GM06990 (cell line): ENCODE measurements at regions not wholly inside any gene's neighbourhood (a gene's known extent, or its start where the extent isn't known, plus 50 kb on each side); places are given as distances from the start of the nearest gene placed in this dataset.

Experiments
- DNase-seq: peaks from one replicate; pipeline ENCODE4 v3.0.0-alpha.2; 2011; ENCODE audit not compliant: insufficient read length; ENCODE audit errors: extremely low read depth
- H3K27me3 ChIP-seq: replicated peaks from 2 replicates; pipeline ENCODE4 v1.6.0; 2011; ENCODE audit warnings: low read length; ENCODE audit not compliant: control insufficient read depth, insufficient read depth
- H3K36me3 ChIP-seq: 2 replicates; pipeline ENCODE4 v1.5.1; 2011; ENCODE audit warnings: low read length; ENCODE audit not compliant: control insufficient read depth, insufficient read depth
- H3K4me3 ChIP-seq: replicated peaks from 2 replicates; pipeline ENCODE4 v1.5.1; 2011; ENCODE audit warnings: low read depth, mild to moderate bottlenecking, control low read depth, low read length
- CTCF ChIP-seq: IDR thresholded peaks from 2 replicates; pipeline ENCODE4 v1.5.1; 2011; ENCODE audit warnings: low read length, control low read depth, mild to moderate bottlenecking, inconsistent platforms; ENCODE audit not compliant: insufficient read depth, poor library complexity, severe bottlenecking

- DNase-seq = no peak
- TF ChIP-seq CTCF = no peak
- Histone ChIP-seq H3K4me3 (no peak overlapping the region), H3K36me3 (no peaks in the 10 kb centered on the region), H3K27me3 (no peaks in the 10 kb centered on the region; the same call in 1 of the 2 replicates)
Observed at GRCh38 chr5:74963407-74963806, 89.0 kb downstream of the GCNT4 start.

- Histone ChIP-seq H3K27me3 (no peaks in the 10 kb centered on the region; the same call in 1 of the 2 replicates), H3K4me3 (no peak overlapping the region), H3K36me3 (no peaks in the 10 kb centered on the region)
- DNase-seq = no peak
- no peak for TF ChIP-seq CTCF
Observed at GRCh38 chr5:74957906-74958305, 91.7 kb upstream of the FAM169A start.

- H3K36me3 ChIP-seq = no peaks in the 10 kb centered on the region
- DNase-seq = no peak
- no peak overlapping the region for H3K4me3 ChIP-seq
- no peak for TF ChIP-seq CTCF
- H3K27me3 ChIP-seq = no peaks in the 10 kb centered on the region; the same call in 1 of the 2 replicates
Observed at GRCh38 chr5:74957029-74957784, 91.0 kb upstream of the FAM169A start.

GRCh38 chr5:74956278-74956677 is 90.1 kb upstream of the FAM169A start:
- DNase-seq = no peak
- TF ChIP-seq CTCF = no peak
- no peak overlapping the region for H3K4me3 ChIP-seq
- H3K36me3 ChIP-seq = no peaks in the 10 kb centered on the region
- no peaks in the 10 kb centered on the region; the same call in 1 of the 2 replicates for H3K27me3 ChIP-seq

- no peak overlapping the region for H3K4me3 ChIP-seq
- DNase-seq = no peak
Observed at GRCh38 chr5:74954919-74955318, 88.7 kb upstream of the FAM169A start.

More at GRCh38 chr5:74954919-74955318, 88.7 kb upstream of the FAM169A start:
- H3K36me3 ChIP-seq = no peaks in the 10 kb centered on the region
- H3K27me3 ChIP-seq = no peaks in the 10 kb centered on the region; the same call in 1 of the 2 replicates
- TF ChIP-seq CTCF = no peak
